ENCODE measurements at regions not wholly inside any gene's neighbourhood (a gene's known extent, or its start where the extent isn't known, plus 50 kb on each side); places are given as distances from the start of the nearest gene placed in this dataset.

GRCh38 chr6:2381872-2382661 is 136.7 kb upstream of the GMDS start:
- no peak for DNase-seq (ENCODE audit: low read depth)

- peak; percentile 81 for DNase-seq (ENCODE audit: low read depth)
Measured at GRCh38 chr6:2378891-2379652, 133.7 kb upstream of the GMDS start.

- DNase-seq (ENCODE audit: low read depth), result no peak
Measured at GRCh38 chr6:2378046-2378657, 132.7 kb upstream of the GMDS start.

GRCh38 chr6:2376429-2377355 is 131.3 kb upstream of the GMDS start:
- DNase-seq (ENCODE audit: low read depth), result peak; percentile 89

- no peak for DNase-seq (ENCODE audit: low read depth)
Measured at GRCh38 chr6:2375443-2375842, 130.0 kb upstream of the GMDS start.

- no peak for DNase-seq (ENCODE audit: low read depth)
Measured at GRCh38 chr6:2369606-2370005, 124.2 kb upstream of the GMDS start.

GRCh38 chr6:2363211-2363610 is 117.8 kb upstream of the GMDS start:
- DNase-seq (ENCODE audit: low read depth), result no peak

- no peak for DNase-seq (ENCODE audit: low read depth)
Measured at GRCh38 chr6:2361195-2361594, 115.8 kb upstream of the GMDS start.

GRCh38 chr6:2360716-2361115 is 115.3 kb upstream of the GMDS start:
- DNase-seq (ENCODE audit: low read depth), result no peak

GRCh38 chr6:2360126-2360525 is 114.7 kb upstream of the GMDS start:
- DNase-seq (ENCODE audit: low read depth), result no peak

- DNase-seq (ENCODE audit: low read depth), result no peak
Measured at GRCh38 chr6:2355150-2355549, 109.7 kb upstream of the GMDS start.

- DNase-seq (ENCODE audit: low read depth), result no peak
Measured at GRCh38 chr6:2354138-2354491, 108.7 kb upstream of the GMDS start.

GRCh38 chr6:2353412-2354137 is 108.2 kb upstream of the GMDS start:
- DNase-seq (ENCODE audit: low read depth), result peak; percentile 63

GRCh38 chr6:2351807-2352431 is 106.5 kb upstream of the GMDS start:
- no peak for DNase-seq (ENCODE audit: low read depth)

GRCh38 chr6:2351090-2351489 is 105.7 kb upstream of the GMDS start:
- no peak for DNase-seq (ENCODE audit: low read depth)

GRCh38 chr6:2346078-2346477 is 100.7 kb upstream of the GMDS start:
- no peak for DNase-seq (ENCODE audit: low read depth)

GRCh38 chr6:2344319-2344905 is 99.0 kb upstream of the GMDS start:
- no peak for DNase-seq (ENCODE audit: low read depth)

- DNase-seq (ENCODE audit: low read depth), result no peak
Measured at GRCh38 chr6:2327591-2327990, 82.2 kb upstream of the GMDS start.

GRCh38 chr6:2324166-2324953 is 79.0 kb upstream of the GMDS start:
- no peak for DNase-seq (ENCODE audit: low read depth)
